ENCODE measurements at regions not wholly inside any gene's neighbourhood (a gene's known extent, or its start where the extent isn't known, plus 50 kb on each side); places are given as distances from the start of the nearest gene placed in this dataset.
"Not testable (repeated sequence)": the region's sequence is repeated elsewhere in the genome, so short reads cannot be mapped to it uniquely, and the experiment has no call there.

- no peak for DNase-seq (ENCODE audit: low read depth, low spot score)
These were observed 258.5 kb downstream of the PDCD6IP start for GRCh38 chr3:34056951-34057390.

DNA sequence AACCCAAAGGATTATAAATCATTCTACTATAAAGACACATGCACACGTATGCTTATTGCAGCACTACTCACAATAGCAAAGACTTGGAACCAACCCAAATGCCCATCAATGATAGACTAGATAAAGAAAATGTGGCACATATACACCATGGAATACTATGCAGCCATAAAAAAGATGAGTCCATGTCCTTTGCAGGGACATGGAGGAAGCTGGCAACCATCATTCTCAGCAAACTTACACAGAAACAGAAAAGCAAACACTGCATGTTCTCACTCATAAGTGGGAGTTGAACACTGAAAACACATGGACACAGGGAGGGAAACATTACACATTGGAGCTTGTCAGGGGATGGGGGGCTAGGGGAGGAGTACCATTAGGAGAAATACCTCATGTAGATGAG lies 262.6 kb downstream of the PDCD6IP start:
- DNase-seq (ENCODE audit: low read depth, low spot score), result not testable (repeated sequence)

GRCh38 chr3:34065901-34066300 lies 267.5 kb downstream of the PDCD6IP start:
- DNase-seq (ENCODE audit: low read depth, low spot score), result no peak

- no peak for DNase-seq (ENCODE audit: low read depth, low spot score)
These were observed 267.9 kb downstream of the PDCD6IP start for GRCh38 chr3:34066328-34066727.

GRCh38 chr3:34066999-34067398 lies 268.6 kb downstream of the PDCD6IP start:
- no peak for DNase-seq (ENCODE audit: low read depth, low spot score)

DNA sequence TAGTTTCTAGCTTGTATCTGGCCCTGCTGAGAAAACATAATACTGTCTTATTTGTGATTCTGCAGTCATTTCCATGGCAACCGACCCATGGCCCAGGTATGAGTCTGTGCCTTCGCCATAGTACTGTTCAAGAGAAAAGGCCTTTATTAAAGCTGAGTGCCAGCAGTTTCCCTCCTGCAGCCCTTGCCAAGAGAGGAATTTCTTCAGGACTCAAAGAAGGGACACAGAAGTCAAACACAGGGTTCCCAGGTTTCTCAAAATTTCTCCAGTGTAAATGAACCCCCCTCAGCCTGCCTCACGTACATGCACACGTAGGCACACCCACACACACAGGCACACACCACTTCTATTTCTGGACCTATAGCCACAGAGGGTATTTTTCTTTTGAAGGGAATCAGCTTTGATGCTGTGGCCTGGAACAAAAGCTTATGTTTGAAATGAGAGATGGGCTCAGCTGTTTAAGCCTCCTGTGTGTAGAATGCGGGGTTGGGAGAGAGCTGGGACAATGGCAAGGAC lies 269.2 kb downstream of the PDCD6IP start:
- no peak for DNase-seq (ENCODE audit: low read depth, low spot score)

GRCh38 chr3:34068505-34068904 lies 270.1 kb downstream of the PDCD6IP start:
- no peak for DNase-seq (ENCODE audit: low read depth, low spot score)

DNA sequence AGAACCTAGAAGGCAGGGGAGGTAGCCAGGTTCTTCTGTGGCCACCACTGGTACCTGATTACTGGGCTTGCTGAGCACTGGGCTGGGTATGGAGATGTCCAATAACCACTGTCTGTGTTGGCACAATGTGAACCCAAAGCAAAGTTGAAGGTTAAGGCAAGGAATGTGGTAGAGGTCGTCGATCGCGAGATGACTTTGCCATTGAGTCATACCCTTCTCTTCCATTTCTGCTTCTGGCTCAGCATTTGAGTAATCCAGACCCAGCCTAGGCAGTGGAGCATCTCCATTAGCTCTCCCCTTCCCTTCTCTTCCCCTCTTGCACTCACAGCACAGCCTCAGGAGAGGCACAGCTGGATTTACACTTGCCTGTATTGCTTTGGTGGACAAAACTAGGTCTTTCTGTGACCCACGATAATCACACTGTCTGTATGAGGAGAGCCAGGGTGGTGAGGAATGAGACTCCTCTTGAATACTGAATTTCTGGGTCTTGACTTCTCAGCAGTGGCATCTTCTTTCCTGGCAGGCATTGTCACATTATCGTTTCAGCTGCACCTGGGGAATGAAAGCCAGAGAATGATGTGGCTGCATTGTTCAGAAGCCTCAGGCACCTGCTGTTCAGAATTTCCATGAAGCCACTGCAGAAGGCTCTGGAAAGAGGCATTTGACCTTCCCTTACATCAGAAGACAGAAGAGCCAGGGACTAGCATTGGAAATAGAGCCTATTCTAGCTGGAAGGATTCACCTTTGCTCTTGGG lies 272.6 kb downstream of the PDCD6IP start:
- no peak for DNase-seq (ENCODE audit: low read depth, low spot score)

DNA sequence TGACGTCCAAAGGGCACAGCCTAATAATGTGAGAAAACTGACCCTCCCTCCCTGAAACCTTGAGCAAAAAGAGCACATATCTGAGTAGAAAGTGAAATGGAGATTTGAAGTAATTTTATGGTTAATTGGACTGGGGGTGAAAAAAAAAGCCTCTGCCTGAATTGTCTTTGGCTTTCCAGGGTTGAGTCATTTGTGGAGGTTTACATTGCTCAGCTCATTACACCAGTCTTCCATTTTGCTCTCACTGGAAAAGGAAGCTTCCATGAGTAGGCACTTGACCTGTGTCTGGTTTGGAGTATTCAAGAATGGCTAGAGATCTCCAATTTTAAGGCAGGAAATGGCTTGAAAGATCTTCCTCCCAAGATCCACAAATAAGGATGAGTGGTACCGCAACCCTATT lies 273.9 kb downstream of the PDCD6IP start:
- DNase-seq (ENCODE audit: low read depth, low spot score), result no peak

DNA sequence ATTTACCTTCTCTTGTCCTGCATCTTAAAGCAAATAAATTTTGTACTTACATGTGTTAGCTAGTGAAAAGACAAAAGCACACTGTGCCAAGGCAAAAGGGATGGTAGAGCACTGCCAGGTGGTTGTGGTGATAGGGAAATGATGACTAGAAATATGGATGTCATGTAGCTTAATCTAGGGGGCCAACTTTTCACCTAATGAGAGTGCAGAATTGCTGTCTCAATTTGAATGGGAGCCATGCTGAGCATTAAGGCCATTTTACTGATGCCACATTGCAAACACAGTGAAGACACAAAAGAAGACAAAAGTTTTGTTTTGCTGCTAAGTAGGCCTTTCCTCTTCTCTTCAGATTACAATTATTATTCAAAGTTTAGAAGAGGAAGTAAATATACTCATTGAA lies 274.7 kb downstream of the PDCD6IP start:
- DNase-seq (ENCODE audit: low read depth, low spot score), result no peak

DNA sequence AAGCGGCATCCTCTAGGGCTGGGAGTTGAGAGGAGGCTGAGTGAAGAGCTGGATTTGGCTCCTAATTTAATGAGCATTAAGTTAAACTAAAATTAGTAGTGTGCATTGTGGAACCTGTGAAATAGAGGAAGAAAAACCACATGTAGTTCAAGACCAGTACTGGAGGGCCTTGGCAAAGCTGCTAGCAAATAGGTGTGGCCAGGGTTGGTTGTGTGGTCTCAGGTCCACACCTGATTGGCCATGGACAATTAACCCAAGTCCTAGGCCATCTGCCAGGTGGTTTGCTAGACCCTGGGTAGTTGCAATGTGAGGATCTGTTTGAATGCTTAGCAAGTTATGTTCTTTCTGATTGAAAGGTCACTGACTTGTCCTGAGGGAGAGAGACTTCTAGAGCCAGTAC lies 275.5 kb downstream of the PDCD6IP start:
- DNase-seq (ENCODE audit: low read depth, low spot score), result no peak

GRCh38 chr3:34075975-34076374 lies 277.5 kb downstream of the PDCD6IP start:
- DNase-seq (ENCODE audit: low read depth, low spot score), result no peak

GRCh38 chr3:34077417-34078195 lies 279.2 kb downstream of the PDCD6IP start:
- DNase-seq (ENCODE audit: low read depth, low spot score), result no peak

- DNase-seq (ENCODE audit: low read depth, low spot score), result no peak
These were observed 280.0 kb downstream of the PDCD6IP start for GRCh38 chr3:34078418-34078817.

- not testable (repeated sequence) for DNase-seq (ENCODE audit: low read depth, low spot score)
These were observed 281.4 kb downstream of the PDCD6IP start for GRCh38 chr3:34079849-34080248.

DNA sequence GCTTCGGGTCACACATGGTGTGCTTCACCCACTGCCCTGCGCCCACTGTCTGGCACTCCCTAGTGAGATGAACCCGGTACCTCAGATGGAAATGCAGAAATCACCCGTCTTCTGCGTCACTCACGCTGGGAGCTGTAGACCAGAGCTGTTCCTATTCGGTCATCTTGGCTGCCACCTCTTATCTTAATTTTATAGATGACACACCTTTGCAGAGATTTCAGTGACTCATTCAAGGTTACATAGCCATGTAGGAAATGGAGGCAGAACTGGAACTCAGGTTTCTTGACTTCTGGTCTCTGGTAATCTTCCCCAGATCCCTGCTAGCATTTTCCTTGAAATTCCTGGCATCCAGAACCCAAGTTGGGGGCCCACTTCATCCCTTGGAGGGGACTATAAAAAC lies 291.9 kb downstream of the PDCD6IP start:
- DNase-seq (ENCODE audit: low read depth, low spot score), result not testable (repeated sequence)

DNA sequence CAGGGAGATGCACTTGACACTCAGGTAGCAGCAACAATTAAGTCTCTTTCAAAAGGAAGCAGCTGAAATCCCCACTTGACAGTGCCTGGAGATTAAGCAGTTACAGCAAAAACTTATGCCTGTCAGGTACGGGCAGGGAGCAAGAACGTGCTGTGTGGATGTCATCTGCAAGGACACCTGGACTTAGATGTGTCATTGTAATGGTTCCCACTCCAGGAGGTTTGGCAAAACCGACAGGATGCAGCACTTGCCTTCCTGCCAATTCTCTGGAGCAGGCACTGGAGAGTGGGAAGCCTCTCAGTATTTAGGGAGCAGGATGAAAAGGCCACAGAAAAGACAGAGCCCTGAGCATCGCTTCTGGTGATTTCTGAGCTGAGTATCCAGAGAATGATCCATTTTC lies 292.4 kb downstream of the PDCD6IP start:
- DNase-seq (ENCODE audit: low read depth, low spot score), result no peak

DNA sequence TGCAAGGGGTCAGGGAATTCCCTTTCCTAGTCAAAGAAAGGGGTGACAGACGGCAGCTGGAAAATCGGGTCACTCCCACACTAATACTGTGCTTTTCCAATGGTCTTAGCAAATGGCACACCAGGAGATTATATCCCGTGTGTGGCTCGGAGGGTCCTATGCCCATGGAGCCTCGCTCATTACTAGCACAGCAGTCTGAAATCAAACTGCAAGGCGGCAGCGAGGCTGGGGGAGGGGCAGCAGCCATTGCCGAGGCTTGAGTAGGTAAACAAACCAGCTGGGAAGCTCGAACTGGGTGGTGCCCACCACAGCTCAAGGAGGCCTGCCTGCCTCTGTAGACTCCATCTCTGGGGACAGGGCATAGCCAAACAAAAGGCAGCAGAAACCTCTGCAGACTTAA lies 295.9 kb downstream of the PDCD6IP start:
- not testable (repeated sequence) for DNase-seq (ENCODE audit: low read depth, low spot score)

- DNase-seq (ENCODE audit: low read depth, low spot score), result no peak
These were observed 303.9 kb downstream of the PDCD6IP start for GRCh38 chr3:34102288-34102687.

- no peak for DNase-seq (ENCODE audit: low read depth, low spot score)
These were observed 307.9 kb downstream of the PDCD6IP start for GRCh38 chr3:34106379-34106778.

DNA sequence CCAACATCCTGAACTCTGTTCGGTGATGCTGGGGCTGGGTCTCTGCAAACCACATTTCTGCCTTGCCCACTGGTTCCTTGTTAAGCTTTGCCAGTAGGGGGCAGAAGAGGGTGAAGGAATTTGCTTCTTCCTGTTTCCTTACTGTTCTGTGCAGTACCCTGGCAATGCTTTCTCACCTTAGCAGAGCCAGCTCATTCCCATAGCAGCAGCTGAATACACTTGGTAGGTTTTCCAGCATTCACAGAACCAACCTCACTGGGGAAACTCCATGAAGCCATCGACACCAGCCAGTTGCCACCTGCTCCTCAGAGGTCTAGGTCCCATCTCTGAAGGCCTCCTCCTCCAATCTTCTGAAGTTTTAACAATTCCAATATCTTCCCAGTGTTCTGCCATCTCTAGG lies 308.4 kb downstream of the PDCD6IP start:
- no peak for DNase-seq (ENCODE audit: low read depth, low spot score)

- DNase-seq (ENCODE audit: low read depth, low spot score), result no peak
These were observed 309.2 kb downstream of the PDCD6IP start for GRCh38 chr3:34107669-34108068.

GRCh38 chr3:34109021-34109420 lies 310.6 kb downstream of the PDCD6IP start:
- DNase-seq (ENCODE audit: low read depth, low spot score), result no peak

All from smooth muscle cell of the brain vasculature (primary cell).